Neural progenitor cell (in vitro differentiated cells): ENCODE measurements at regions not wholly inside any gene's neighbourhood (a gene's known extent, or its start where the extent isn't known, plus 50 kb on each side); places are given as distances from the start of the nearest gene placed in this dataset.

Experiments
- EZH2phosphoT487 ChIP-seq: fragments of 200-600 bp; sonication (generic); IDR thresholded peaks from 2 replicates; pipeline ENCODE4 v1.6.1; 2017; ENCODE audit warnings: antibody characterized with exemption
- TF ChIP-seq, protein P1 (sequence below): fragments of 200-600 bp; sonication (generic); IDR thresholded peaks from 2 replicates; pipeline ENCODE4 v1.5.1; 2017; ENCODE audit warnings: antibody characterized with exemption, mild to moderate bottlenecking

DNA sequence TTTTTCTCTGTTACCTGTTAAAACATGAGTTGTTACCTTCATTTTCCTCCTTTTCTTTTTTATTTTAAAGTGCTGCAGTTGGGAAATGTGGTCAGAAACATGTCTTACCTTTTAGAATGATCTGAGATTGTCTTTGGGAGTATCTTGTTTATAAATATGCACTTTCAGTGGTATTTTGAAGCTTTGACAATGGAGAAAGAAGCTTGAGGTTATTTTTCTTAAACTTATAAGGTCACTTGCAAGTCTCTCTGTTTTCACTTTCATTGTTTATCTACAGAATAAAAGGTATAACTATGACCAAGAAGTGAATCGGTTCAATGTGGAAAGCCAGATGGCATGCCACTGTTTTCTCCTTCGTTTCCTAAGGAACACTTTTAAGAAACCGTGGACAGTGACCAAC is 167.5 kb upstream of the SLC7A11 start:
- TF ChIP-seq, protein P1, sequence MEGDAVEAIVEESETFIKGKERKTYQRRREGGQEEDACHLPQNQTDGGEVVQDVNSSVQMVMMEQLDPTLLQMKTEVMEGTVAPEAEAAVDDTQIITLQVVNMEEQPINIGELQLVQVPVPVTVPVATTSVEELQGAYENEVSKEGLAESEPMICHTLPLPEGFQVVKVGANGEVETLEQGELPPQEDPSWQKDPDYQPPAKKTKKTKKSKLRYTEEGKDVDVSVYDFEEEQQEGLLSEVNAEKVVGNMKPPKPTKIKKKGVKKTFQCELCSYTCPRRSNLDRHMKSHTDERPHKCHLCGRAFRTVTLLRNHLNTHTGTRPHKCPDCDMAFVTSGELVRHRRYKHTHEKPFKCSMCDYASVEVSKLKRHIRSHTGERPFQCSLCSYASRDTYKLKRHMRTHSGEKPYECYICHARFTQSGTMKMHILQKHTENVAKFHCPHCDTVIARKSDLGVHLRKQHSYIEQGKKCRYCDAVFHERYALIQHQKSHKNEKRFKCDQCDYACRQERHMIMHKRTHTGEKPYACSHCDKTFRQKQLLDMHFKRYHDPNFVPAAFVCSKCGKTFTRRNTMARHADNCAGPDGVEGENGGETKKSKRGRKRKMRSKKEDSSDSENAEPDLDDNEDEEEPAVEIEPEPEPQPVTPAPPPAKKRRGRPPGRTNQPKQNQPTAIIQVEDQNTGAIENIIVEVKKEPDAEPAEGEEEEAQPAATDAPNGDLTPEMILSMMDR = no peak
- TF ChIP-seq EZH2phosphoT487 = no peak
